Muscle of back (tissue), 3 donors: ENCODE measurements at regions not wholly inside any gene's neighbourhood (a gene's known extent, or its start where the extent isn't known, plus 50 kb on each side); places are given as distances from the start of the nearest gene placed in this dataset.
"Not testable (repeated sequence)": the region's sequence is repeated elsewhere in the genome, so short reads cannot be mapped to it uniquely, and the experiment has no call there.

Source experiments
- DNase-seq, 3 donors: peaks; one replicate each; pipeline versions ENCODE4 v3.0.0 to v3.0.0-alpha.2; 2013

DNA sequence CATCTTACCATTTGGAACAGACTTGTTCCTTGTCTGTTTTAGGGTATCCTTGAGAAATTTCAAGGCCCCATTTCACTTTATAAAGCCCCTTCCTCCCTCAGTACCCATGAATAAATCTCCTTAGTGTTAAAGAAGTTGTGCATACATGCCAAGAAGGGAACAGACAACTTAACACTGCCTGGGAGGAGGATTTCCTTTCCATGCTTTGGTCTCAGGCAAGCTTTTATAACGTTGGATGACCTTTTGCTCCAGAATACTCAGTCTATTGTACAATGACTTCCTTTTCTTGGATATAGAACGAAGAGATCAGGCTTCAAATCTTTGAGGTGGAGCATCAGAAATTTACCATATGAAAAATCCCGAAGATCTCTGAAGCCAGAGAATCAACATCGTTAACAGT lies 551.4 kb downstream of the PRKD1 start:
- DNase-seq, result no peak

- no peak for DNase-seq
These were observed 546.8 kb downstream of the PRKD1 start for GRCh38 chr14:29380826-29381225.

- no peak for DNase-seq
These were observed 539.1 kb downstream of the PRKD1 start for GRCh38 chr14:29388571-29388970.

GRCh38 chr14:29390081-29390832 lies 537.4 kb downstream of the PRKD1 start:
- no peak for DNase-seq

GRCh38 chr14:29391231-29391630 lies 536.4 kb downstream of the PRKD1 start:
- DNase-seq, result no peak

DNA sequence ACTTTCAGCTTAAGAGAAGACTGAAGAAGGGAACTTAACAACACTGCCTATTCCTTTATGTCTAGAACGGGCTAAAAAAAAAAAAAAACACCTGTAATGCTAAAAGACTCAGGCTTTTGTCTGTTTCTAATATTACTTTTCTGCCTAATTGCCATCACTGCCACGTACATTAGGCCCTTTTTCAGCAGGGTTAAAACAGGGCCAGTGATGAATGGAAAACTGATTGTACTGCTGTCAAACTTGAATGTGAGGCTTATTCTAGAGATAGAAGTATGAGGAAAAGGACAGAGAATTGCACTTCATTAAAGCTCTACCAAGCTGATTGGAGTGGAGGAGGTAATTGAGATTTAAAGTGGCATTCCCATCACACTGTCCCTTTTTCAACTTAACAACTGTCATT lies 535.8 kb downstream of the PRKD1 start:
- no peak for DNase-seq

GRCh38 chr14:29392287-29392686 lies 535.4 kb downstream of the PRKD1 start:
- no peak for DNase-seq

DNA sequence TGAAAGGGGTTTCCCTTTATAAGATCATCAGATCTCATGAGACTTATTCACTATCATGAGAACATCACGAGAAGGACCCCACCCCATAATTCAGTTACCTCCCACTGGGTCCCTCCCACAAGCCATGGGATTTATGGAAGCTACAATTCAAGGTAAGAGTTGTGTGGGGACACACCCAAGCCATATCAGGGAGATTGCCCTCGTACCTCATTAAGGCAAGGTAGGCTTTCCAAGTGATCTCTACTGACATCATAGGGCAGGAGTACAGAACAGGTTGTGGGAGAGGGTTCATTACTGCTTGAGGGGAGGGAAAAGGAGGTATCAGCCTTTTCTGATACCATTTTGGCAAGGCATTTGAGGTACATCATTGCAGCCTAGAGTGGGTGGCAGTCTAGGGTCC lies 524.6 kb downstream of the PRKD1 start:
- DNase-seq, result no peak

DNA sequence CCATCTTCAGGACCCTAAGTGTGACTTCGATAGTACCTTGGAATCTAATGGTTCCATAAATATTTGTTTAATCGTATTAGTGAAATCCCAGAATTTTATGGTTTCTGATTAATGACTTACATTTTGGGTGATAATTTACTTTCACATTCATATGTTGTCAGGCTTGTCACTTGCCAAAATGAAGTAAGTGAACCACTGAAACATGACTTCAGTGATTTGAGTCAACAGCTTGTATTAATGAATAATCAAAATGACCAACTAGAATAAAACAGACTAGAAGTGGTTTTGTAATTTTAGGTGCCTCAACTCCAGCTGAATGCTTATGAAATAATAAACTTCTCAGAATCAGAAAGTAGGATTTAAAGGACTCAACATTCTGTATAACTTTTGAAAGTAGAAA lies 517.1 kb downstream of the PRKD1 start:
- DNase-seq, result no peak

- not testable (repeated sequence) for DNase-seq
These were observed 512.7 kb downstream of the PRKD1 start for GRCh38 chr14:29414931-29415330.

- DNase-seq, result no peak
These were observed 507.9 kb downstream of the PRKD1 start for GRCh38 chr14:29419736-29420135.

DNA sequence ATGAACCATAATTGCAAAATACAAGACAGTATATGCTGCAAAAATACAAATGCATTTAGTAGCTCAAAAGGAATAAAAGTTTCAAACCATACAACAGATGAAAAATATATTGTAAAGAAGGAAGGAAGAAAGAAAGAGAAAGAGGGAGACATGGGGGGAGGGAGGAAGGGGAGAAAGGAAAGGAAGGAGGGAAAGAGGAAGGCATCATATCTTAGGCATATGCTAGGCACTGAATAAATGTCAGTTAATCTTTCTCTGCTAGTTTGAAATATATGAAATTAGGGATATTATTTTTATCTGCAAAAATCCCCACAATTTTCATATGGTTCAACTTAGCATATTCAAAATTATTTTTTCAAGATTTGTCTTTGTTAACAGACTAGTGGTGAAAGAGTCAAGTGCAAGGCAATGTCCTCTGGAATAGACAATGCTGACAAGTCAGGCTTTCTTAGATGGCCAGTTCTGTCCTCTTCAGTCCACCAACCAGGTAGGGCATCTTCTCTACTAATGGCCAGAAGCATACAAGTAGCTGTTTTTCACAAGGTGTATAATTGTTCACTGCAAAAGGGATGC lies 506.4 kb downstream of the PRKD1 start:
- no peak for DNase-seq

DNA sequence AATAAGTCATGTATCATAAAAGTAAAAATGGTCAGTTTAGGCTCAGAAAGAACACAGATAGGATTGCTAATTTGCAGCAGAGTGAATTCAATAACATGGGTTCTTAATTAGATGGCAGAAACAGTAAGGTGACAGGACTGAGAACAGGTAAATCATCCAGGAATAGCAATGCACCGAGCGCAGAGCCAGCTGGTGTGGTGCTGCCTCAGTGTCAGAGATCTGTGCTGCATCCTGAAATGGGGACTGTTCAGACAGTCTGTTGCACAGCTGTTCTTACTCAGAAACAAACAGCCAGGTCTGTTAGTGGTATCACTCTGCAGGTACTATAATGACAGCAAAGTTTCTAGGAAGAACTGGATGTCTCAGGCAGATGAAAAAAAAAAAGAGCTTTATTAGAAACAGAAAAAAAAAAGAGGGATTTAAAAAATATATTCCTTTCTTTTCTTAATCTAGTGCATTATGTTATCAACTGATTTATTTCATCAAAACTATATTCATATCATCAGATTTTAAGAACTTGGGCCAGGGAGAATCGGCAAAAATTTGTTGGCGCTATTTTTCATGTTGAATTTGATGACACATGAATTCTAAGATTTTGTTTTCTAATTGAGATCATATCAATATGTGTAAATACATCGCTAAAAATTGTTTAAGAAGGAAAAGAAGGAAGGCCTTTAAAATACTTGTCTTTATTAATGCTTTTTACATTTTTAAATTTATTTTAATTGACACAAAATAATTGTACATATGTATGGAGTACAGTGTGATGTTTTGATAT lies 501.8 kb downstream of the PRKD1 start:
- DNase-seq, result no peak

DNA sequence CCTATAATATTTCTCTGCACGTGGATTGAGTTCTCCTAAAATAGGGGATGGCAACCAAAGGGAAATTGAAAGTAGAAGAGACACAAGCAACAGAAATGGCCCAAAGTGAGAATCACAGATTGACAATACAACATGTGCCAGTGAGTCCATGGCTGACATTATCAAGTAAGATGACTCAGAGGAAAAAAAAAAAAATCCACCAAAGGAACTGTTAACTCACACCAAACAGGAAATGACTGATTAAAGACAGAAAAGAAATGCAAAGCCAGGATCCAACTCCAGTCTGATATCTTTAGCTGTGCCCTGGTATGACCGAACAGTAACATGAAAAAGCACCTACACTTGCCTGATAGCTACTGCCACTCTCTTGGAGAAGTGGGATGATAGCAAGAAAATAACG lies 485.0 kb downstream of the PRKD1 start:
- DNase-seq, result peak in 1 of 3 donors; percentile 16

DNA sequence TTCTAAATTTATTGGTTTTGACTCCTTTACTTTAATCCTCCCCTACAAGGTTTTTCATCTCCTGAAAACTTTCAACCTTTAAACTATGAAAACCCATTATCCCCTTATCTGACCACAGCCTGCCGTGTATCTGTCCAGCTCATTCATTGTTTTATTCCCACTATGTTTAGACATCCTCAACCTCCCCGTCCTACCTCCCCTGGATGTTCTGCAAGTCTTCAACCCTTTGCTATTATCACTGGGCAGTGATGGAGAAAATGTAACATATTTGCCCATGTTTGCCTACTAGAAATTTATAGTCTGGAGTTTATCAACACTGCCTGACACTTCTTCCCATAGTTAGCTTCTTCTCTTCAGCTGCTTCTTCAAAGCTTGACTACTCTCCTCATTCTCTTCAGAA lies 483.4 kb downstream of the PRKD1 start:
- no peak for DNase-seq

- no peak for DNase-seq
These were observed 482.8 kb downstream of the PRKD1 start for GRCh38 chr14:29444805-29445204.

GRCh38 chr14:29446971-29447370 lies 480.7 kb downstream of the PRKD1 start:
- DNase-seq, result no peak

- DNase-seq, result no peak
These were observed 475.7 kb downstream of the PRKD1 start for GRCh38 chr14:29451941-29452340.

- no peak for DNase-seq
These were observed 474.6 kb downstream of the PRKD1 start for GRCh38 chr14:29453045-29453444.

DNA sequence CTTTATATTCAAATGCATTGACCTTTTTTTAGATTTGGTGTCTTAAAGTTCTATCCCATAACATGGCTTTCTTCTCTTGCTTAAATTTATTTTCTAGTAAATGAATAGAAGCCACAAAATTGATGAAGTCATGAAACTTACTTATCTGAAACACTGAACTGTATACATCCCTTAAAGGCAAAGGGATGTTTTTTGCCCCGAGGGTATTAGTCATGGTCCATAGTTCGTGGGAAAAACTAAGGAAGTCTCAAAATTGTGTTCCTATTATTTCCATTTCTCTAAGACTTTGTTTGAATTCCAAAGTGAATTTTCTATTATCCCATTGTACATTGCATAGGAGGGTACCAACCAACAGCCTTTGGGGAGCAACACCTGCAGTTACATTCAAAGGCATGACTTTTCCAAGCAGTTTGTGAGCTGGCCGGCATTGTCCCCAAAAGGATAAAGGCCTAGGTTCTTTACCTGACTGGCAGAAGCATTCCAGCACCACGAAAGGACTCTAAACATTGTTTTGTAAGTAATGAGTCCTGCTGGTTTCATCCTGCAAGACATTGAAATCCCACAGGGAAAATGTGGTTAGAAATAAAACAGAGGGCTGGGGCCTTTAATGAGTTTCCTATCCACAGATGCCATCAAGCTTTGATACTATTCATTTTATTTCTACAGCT lies 473.5 kb downstream of the PRKD1 start:
- no peak for DNase-seq

GRCh38 chr14:29458547-29458946 lies 469.1 kb downstream of the PRKD1 start:
- no peak for DNase-seq

- no peak for DNase-seq
These were observed 468.1 kb downstream of the PRKD1 start for GRCh38 chr14:29459531-29459930.
